SK-N-SH (cell line): ENCODE measurements at regions not wholly inside any gene's neighbourhood (a gene's known extent, or its start where the extent isn't known, plus 50 kb on each side); places are given as distances from the start of the nearest gene placed in this dataset.

ENCODE experiments used
- CTCF ChIA-PET: fragments of 300-600, 350-600 bp; formaldehyde crosslinking; extraction: SDS; loops from one replicate; lab custom pipeline; 2021; lab: Yijun Ruan, JAX
- POLR2A ChIA-PET: fragments of 350-600 bp; sonication (Branson Sonifier 250); formaldehyde crosslinking; extraction: SDS; loops from one replicate; lab custom pipeline; 2020; ENCODE audit warnings: antibody characterized with exemption, inconsistent platforms; lab: Yijun Ruan, JAX
- DNase-seq: peaks from one replicate; pipeline ENCODE4 v3.0.0; 2012
- H2AFZ ChIP-seq: fragments of 200-600 bp; sonication (generic); 2 replicates; pipeline ENCODE4 v1.8.1; 2016; ENCODE audit warnings: antibody characterized with exemption, mild to moderate bottlenecking, low read depth
- H3F3A ChIP-seq: fragments of 200-600 bp; sonication (generic); replicated peaks from 2 replicates; pipeline ENCODE3; 2016; ENCODE audit warnings: antibody characterized with exemption, mild to moderate bottlenecking; ENCODE audit not compliant: insufficient read depth
- H3K27ac ChIP-seq, 2 experiments: fragments of 200-500 bp in 1 of 2; fragments of 200-600 bp in 1 of 2; sonication (Bioruptor generic) in 1 of 2; sonication (generic), shearing (Covaris generic) in 1 of 2; 2 replicates each; pipeline versions ENCODE4 v1.5.1 to v1.6.1; 2014 to 2016; ENCODE audit warnings: low read depth in 2 of 2, inconsistent platforms in 1 of 2, low read length in 1 of 2, mild to moderate bottlenecking in 1 of 2, mixed read lengths in 1 of 2
- H3K27me3 ChIP-seq: fragments of 200-600 bp; sonication (generic), shearing (Covaris generic); 2 replicates; pipeline ENCODE4 v1.6.1; 2016; ENCODE audit warnings: mixed run types; ENCODE audit not compliant: insufficient read depth
- H3K36me3 ChIP-seq, 2 experiments: fragments of 200-500 bp in 1 of 2; fragments of 200-600 bp in 1 of 2; sonication (Bioruptor generic) in 1 of 2; sonication (generic) in 1 of 2; replicated peaks in 1 of 2; 2 replicates each; pipeline versions ENCODE3 to v1.5.1; 2014 to 2016; ENCODE audit warnings: low read length in 1 of 2, mild to moderate bottlenecking in 1 of 2; ENCODE audit not compliant: insufficient read depth in 2 of 2, control insufficient read depth in 1 of 2
- H3K4me1 ChIP-seq, 2 experiments: fragments of 200-500 bp in 1 of 2; fragments of 200-600 bp in 1 of 2; sonication (Bioruptor generic) in 1 of 2; sonication (generic), shearing (Covaris generic) in 1 of 2; 2 replicates each; pipeline versions ENCODE4 v1.5.1 to v1.6.1; 2014 to 2016; ENCODE audit warnings: low read depth in 1 of 2, low read length in 1 of 2, mixed run types in 1 of 2; ENCODE audit not compliant: insufficient read depth in 2 of 2, control insufficient read depth in 1 of 2
- H3K4me2 ChIP-seq: fragments of 200-600 bp; sonication (generic), shearing (Covaris generic); 2 replicates; pipeline ENCODE4 v1.6.1; 2017; ENCODE audit warnings: mixed run types
- H3K4me3 ChIP-seq, 2 experiments: fragments of 200-500 bp in 1 of 2; fragments of 200-600 bp in 1 of 2; sonication (Bioruptor generic) in 1 of 2; sonication (generic), shearing (Covaris generic) in 1 of 2; 2 replicates each; pipeline versions ENCODE4 v1.5.1 to v1.8.1; 2014 to 2016; ENCODE audit warnings: low read depth in 2 of 2, inconsistent platforms in 1 of 2, low read length in 1 of 2, mild to moderate bottlenecking in 1 of 2, mixed read lengths in 1 of 2, moderate library complexity in 1 of 2
- H3K79me2 ChIP-seq: fragments of 200-600 bp; sonication (generic); 2 replicates; pipeline ENCODE4 v1.8.1; 2017; ENCODE audit warnings: mild to moderate bottlenecking; ENCODE audit not compliant: insufficient read depth
- H3K9ac ChIP-seq: fragments of 200-600 bp; sonication (generic); 2 replicates; pipeline ENCODE4 v1.6.1; 2017; ENCODE audit warnings: mixed run types
- H3K9me2 ChIP-seq: fragments of 200-600 bp; sonication (generic); 2 replicates; pipeline ENCODE4 v1.6.1; 2017; ENCODE audit warnings: mixed run types
- H3K9me3 ChIP-seq: fragments of 200-600 bp; sonication (generic); 2 replicates; pipeline ENCODE4 v1.6.1; 2017; ENCODE audit warnings: mixed run types, mild to moderate bottlenecking, moderate library complexity
- H4K20me1 ChIP-seq: fragments of 200-600 bp; sonication (generic); 2 replicates; pipeline ENCODE4 v1.6.1; 2017; ENCODE audit warnings: mild to moderate bottlenecking, mixed run types; ENCODE audit not compliant: insufficient read depth
- ELF1 ChIP-seq: IDR thresholded peaks from 2 replicates; pipeline ENCODE4 v1.4.0; 2012
- EZH2phosphoT487 ChIP-seq: fragments of 200-600 bp; sonication (generic); IDR thresholded peaks from 2 replicates; pipeline ENCODE4 v1.6.1; 2017; ENCODE audit warnings: low read depth, mixed run types, mild to moderate bottlenecking, antibody characterized with exemption, moderate library complexity, borderline replicate concordance
- FOXJ3 ChIP-seq: sonication (generic); formaldehyde crosslinking; IDR thresholded peaks from 2 replicates; pipeline ENCODE4 v1.5.1; 2020; ENCODE audit warnings: mild to moderate bottlenecking, missing genetic modification reagents
- FOXM1 ChIP-seq: IDR thresholded peaks from 2 replicates; pipeline ENCODE4 v1.4.0; 2012; ENCODE audit warnings: low read depth, mild to moderate bottlenecking
- POLR2AphosphoS5 ChIP-seq: IDR thresholded peaks from 2 replicates; pipeline ENCODE4 v1.6.1; 2012; ENCODE audit warnings: low read depth, low read length
- RAD21 ChIP-seq: IDR thresholded peaks from 2 replicates; pipeline ENCODE4 v1.6.1; 2012; ENCODE audit warnings: mild to moderate bottlenecking, low read length
- RCOR1 ChIP-seq: fragments of 150-350 bp; IDR thresholded peaks from 2 replicates; pipeline ENCODE4 v1.6.1; 2017; ENCODE audit warnings: antibody characterized with exemption, low read length
- SIN3A ChIP-seq: IDR thresholded peaks from 2 replicates; pipeline ENCODE4 v1.6.1; 2012; ENCODE audit warnings: low read depth, mild to moderate bottlenecking, low read length, moderate library complexity, borderline replicate concordance
- TCF12 ChIP-seq: IDR thresholded peaks from 2 replicates; pipeline ENCODE4 v1.4.0; 2012
- YY1 ChIP-seq: IDR thresholded peaks from 2 replicates; pipeline ENCODE4 v1.4.0; 2012; ENCODE audit warnings: low read depth, mild to moderate bottlenecking
- WGBS: methylation state at CpG from one replicate; pipeline ENCODE4 v1.1.6; 2017; ENCODE audit warnings: low lambda C conversion rate; 5-methylcytosine and 5-hydroxymethylcytosine counted together
- TF ChIP-seq, protein P1 (sequence below): IDR thresholded peaks from 2 replicates; pipeline ENCODE4 v1.4.0; 2012; ENCODE audit warnings: low read depth, borderline replicate concordance
- TF ChIP-seq, protein P2 (sequence below): IDR thresholded peaks from 2 replicates; pipeline ENCODE4 v1.4.0; 2012; ENCODE audit warnings: low read depth
- TF ChIP-seq, protein P3 (sequence below): fragments of 150-350 bp; IDR thresholded peaks from 2 replicates; pipeline ENCODE4 v1.6.1; 2016; ENCODE audit warnings: mild to moderate bottlenecking, low read depth, low read length
- TF ChIP-seq, protein P4 (sequence below): IDR thresholded peaks from 2 replicates; pipeline ENCODE4; 2012

DNA sequence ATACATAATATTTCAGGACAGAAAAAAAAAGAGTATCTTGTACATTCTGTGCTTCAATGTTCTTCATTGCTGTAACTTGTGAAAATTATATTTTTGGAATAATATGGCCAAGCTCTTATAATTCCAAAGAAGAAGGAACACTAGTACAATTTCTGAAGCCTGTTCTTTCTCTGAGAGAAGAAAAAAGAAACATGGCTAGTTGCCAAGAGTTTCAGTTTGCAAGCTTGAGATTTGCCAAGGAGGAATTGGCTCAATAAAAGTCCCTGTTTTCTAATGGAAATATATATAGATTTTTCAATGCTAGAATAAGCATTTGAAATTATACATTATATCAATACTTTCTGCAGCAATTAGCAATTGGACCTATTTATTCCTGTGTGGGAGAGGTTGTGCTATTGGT is 285.2 kb upstream of the NEGR1 start (continued):
- TF ChIP-seq, protein P1, sequence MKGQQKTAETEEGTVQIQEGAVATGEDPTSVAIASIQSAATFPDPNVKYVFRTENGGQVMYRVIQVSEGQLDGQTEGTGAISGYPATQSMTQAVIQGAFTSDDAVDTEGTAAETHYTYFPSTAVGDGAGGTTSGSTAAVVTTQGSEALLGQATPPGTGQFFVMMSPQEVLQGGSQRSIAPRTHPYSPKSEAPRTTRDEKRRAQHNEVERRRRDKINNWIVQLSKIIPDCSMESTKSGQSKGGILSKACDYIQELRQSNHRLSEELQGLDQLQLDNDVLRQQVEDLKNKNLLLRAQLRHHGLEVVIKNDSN = no peak
- no peak for TF ChIP-seq ELF1
- no peak for TF ChIP-seq RCOR1
- TF ChIP-seq POLR2AphosphoS5 = no peak
- TF ChIP-seq, protein P2, sequence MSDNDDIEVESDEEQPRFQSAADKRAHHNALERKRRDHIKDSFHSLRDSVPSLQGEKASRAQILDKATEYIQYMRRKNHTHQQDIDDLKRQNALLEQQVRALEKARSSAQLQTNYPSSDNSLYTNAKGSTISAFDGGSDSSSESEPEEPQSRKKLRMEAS = no peak
- TF ChIP-seq, protein P3, sequence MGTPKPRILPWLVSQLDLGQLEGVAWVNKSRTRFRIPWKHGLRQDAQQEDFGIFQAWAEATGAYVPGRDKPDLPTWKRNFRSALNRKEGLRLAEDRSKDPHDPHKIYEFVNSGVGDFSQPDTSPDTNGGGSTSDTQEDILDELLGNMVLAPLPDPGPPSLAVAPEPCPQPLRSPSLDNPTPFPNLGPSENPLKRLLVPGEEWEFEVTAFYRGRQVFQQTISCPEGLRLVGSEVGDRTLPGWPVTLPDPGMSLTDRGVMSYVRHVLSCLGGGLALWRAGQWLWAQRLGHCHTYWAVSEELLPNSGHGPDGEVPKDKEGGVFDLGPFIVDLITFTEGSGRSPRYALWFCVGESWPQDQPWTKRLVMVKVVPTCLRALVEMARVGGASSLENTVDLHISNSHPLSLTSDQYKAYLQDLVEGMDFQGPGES = no peak
- TF ChIP-seq FOXJ3 = no peak
- no peak for TF ChIP-seq YY1
- TF ChIP-seq EZH2phosphoT487 = no peak
- TF ChIP-seq, protein P4, sequence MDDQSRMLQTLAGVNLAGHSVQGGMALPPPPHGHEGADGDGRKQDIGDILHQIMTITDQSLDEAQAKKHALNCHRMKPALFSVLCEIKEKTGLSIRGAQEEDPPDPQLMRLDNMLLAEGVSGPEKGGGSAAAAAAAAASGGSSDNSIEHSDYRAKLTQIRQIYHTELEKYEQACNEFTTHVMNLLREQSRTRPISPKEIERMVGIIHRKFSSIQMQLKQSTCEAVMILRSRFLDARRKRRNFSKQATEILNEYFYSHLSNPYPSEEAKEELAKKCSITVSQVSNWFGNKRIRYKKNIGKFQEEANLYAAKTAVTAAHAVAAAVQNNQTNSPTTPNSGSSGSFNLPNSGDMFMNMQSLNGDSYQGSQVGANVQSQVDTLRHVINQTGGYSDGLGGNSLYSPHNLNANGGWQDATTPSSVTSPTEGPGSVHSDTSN = no peak

DNA sequence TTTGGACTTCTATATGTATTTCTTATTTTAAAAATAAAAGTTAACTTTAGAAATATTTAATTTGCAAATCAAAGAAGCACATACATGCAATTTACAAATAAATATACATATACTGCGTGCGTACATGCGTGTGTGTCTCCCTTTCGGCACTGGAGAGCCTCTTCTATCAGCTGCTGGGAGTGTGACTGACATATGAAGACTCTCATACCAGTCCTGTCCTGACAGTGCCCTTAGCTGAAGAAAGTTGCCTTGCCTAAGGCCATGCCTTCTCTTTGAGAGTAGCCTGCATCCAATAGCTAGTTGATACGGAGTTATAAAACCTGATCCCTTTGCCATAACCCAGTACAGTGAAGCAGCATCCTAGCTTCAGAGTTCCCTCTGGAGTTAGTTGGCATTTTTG is 282.4 kb upstream of the NEGR1 start:
- Histone ChIP-seq H4K20me1 (no peaks in the 10 kb centered on the region), H3K9ac (no peak overlapping the region), H2AFZ (no peak overlapping the region), H3K4me2 (no peak overlapping the region), H3K9me2 (no peaks in the 10 kb centered on the region), H3F3A (no peaks in the 10 kb centered on the region), H3K9me3 (no peaks in the 10 kb centered on the region), H3K27ac (no peak overlapping the region), H3K36me3 (no peaks in the 10 kb centered on the region), H3K79me2 (no peaks in the 10 kb centered on the region), H3K4me1 (no peaks in the 10 kb centered on the region), H3K4me3 (no peak overlapping the region), H3K27me3 (no peaks in the 10 kb centered on the region)
- TF ChIP-seq RAD21 (no peak), TCF12 (no peak), YY1 (no peak), FOXM1 (no peak), SIN3A (no peak)
- TF ChIP-seq, protein P1 = no peak
- ChIA-PET CTCF (no interaction called here), POLR2A (no interaction called here)
- 82% methylated on average over 4 of the region's 5 CpGs for WGBS
- no peak for DNase-seq
